ENCODE measurements at regions not wholly inside any gene's neighbourhood (a gene's known extent, or its start where the extent isn't known, plus 50 kb on each side); places are given as distances from the start of the nearest gene placed in this dataset.

GRCh38 chr1:177424744-177425143, 254.0 kb downstream of the BRINP2 start:
- TF ChIP-seq CTCF (IDR thresholded peaks at IDR 0.05; ENCODE audit: low read depth, low read length, poor library complexity, severe bottlenecking) (no peak), EZH2phosphoT487 (IDR thresholded peaks at IDR 0.05; ENCODE audit: borderline replicate concordance, low read length) (no peak)

Data from DOHH2 (cell line).